Activated CD4-positive, alpha-beta memory T cell treated with anti-CD3 and anti-CD28 coated beads for 36 hours (primary cell): ENCODE measurements at regions not wholly inside any gene's neighbourhood (a gene's known extent, or its start where the extent isn't known, plus 50 kb on each side); places are given as distances from the start of the nearest gene placed in this dataset.

Source experiments
- CTCF ChIA-PET: fragments of 350-600 bp; sonication (Branson Sonifier 250); formaldehyde crosslinking; loops from one replicate; lab custom pipeline; 2021; ENCODE audit warnings: antibody characterized with exemption, inconsistent platforms; lab: Charles Lee
- POLR2A ChIA-PET: fragments of 350-600 bp; sonication (Branson Sonifier 250); formaldehyde crosslinking; loops from one replicate; lab custom pipeline; 2021; ENCODE audit warnings: antibody characterized with exemption; lab: Charles Lee
- DNase-seq: peaks from one replicate; pipeline ENCODE4 v3.0.0-alpha.2; 2020
- H3K27ac Mint-ChIP-seq: one replicate; pipeline ENCODE4 v1.8.0; 2021; ENCODE audit warnings: mixed read lengths
- H3K27me3 Mint-ChIP-seq: one replicate; pipeline ENCODE4 v1.8.0; 2021; ENCODE audit warnings: mixed read lengths
- H3K36me3 Mint-ChIP-seq: one replicate; pipeline ENCODE4 v1.8.0; 2021; ENCODE audit warnings: mixed read lengths
- H3K4me1 Mint-ChIP-seq: one replicate; pipeline ENCODE4 v1.8.0; 2021; ENCODE audit warnings: low read depth, mixed read lengths
- H3K4me3 Mint-ChIP-seq: one replicate; pipeline ENCODE4 v1.8.0; 2021; ENCODE audit warnings: mild to moderate bottlenecking, mixed read lengths
- H3K9me3 Mint-ChIP-seq: one replicate; pipeline ENCODE4 v1.8.0; 2021; ENCODE audit warnings: mixed read lengths
- intact Hi-C: fragments of 100-400 bp; cut with micrococcal nuclease; formaldehyde crosslinking; loops from one replicate; pipeline ENCODE4 v1.15.1; 2023

DNA sequence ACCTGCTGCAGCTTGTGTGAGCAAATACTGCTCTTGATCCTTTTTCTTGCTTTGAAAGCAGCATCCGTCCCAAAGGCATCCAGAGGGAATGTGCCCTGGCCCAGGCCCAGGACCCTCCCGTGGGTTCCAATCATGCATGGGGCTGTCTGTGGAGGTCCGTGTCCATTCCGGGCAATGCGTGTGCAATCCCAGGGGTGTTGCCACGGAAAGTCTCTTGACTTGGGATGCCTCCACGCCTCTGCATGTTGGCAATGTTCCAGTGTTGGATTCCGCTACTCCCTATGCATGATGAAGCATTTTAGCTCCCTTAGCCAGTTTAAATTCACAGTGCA is 105.7 kb downstream of the SNRPN start:
- peaks cover 98% of the 10 kb centered on the region for H3K9me3 Mint-ChIP-seq
- ChIA-PET POLR2A (no interaction called here), CTCF (no interaction called here)
- no peak for DNase-seq
- intact Hi-C loops: no loop called here
- H3K36me3 Mint-ChIP-seq: peaks cover 99% of the 10 kb centered on the region
- H3K27me3 Mint-ChIP-seq: no peaks in the 10 kb centered on the region
- H3K4me1 Mint-ChIP-seq: no peaks in the 10 kb centered on the region
- no peak overlapping the region for H3K4me3 Mint-ChIP-seq
- H3K27ac Mint-ChIP-seq: no peak overlapping the region

GRCh38 chr15:25060996-25061620 is 106.3 kb downstream of the SNRPN start:
- H3K4me3 Mint-ChIP-seq: no peak overlapping the region
- H3K27me3 Mint-ChIP-seq: no peaks in the 10 kb centered on the region
- H3K36me3 Mint-ChIP-seq: peaks cover 99% of the 10 kb centered on the region
- ChIA-PET CTCF (no interaction called here), POLR2A (no interaction called here)
- intact Hi-C loops: no loop called here
- no peak overlapping the region for H3K27ac Mint-ChIP-seq
- H3K4me1 Mint-ChIP-seq: no peaks in the 10 kb centered on the region
- H3K9me3 Mint-ChIP-seq: peaks cover 98% of the 10 kb centered on the region
- DNase-seq: no peak

- ChIA-PET POLR2A (no interaction called here), CTCF (no interaction called here)
- Mint-ChIP-seq H3K9me3 (peaks cover 98% of the 10 kb centered on the region), H3K4me3 (no peak overlapping the region), H3K27ac (no peak overlapping the region), H3K36me3 (peaks cover 99% of the 10 kb centered on the region), H3K4me1 (no peaks in the 10 kb centered on the region), H3K27me3 (no peaks in the 10 kb centered on the region)
- no peak for DNase-seq
- intact Hi-C loops: no loop called here
Observed at GRCh38 chr15:25061808-25062550, 107.2 kb downstream of the SNRPN start.

- intact Hi-C loops: no loop called here
- H3K27me3 Mint-ChIP-seq: no peaks in the 10 kb centered on the region
- H3K9me3 Mint-ChIP-seq: peaks cover 98% of the 10 kb centered on the region
- CTCF ChIA-PET: no interaction called here
- H3K4me1 Mint-ChIP-seq: no peaks in the 10 kb centered on the region
- no peak overlapping the region for H3K27ac Mint-ChIP-seq
- DNase-seq: no peak
- POLR2A ChIA-PET: no interaction called here
- H3K36me3 Mint-ChIP-seq: peaks cover 99% of the 10 kb centered on the region
- H3K4me3 Mint-ChIP-seq: no peak overlapping the region
Observed at GRCh38 chr15:25062551-25063430, 108.0 kb downstream of the SNRPN start.

- H3K27me3 Mint-ChIP-seq: no peaks in the 10 kb centered on the region
- no peak overlapping the region for H3K27ac Mint-ChIP-seq
- H3K4me3 Mint-ChIP-seq: no peak overlapping the region
- H3K36me3 Mint-ChIP-seq: peaks cover 100% of the 10 kb centered on the region
- POLR2A ChIA-PET: no interaction called here
- CTCF ChIA-PET: no interaction called here
- no peak for DNase-seq
- peaks cover 100% of the 10 kb centered on the region for H3K9me3 Mint-ChIP-seq
- H3K4me1 Mint-ChIP-seq: no peaks in the 10 kb centered on the region
- intact Hi-C loops: no loop called here
Observed at GRCh38 chr15:25065286-25065685, 110.5 kb downstream of the SNRPN start.

DNA sequence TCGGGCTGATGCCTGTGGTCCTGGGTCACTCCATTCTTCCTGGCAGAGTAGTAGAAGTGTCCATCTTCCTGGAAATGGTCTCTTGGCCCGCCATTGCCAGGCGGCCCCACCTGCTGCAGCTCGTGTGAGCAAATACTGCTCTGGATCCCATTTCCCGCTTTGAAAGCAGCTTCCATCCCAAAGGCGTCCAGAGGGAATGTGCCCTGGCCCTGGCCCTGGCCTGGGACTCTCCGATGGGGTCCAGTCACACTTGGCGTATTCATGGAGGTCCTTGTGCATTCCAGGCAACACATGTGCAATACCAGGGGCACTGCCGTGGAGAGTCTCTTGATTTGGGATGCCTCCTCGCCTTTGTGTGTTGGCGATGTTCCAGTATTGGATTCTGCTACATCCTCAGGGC is 111.1 kb downstream of the SNRPN start:
- no peak for DNase-seq
- Mint-ChIP-seq H3K4me1 (no peaks in the 10 kb centered on the region), H3K9me3 (peaks cover 100% of the 10 kb centered on the region), H3K27me3 (no peaks in the 10 kb centered on the region), H3K36me3 (peaks cover 100% of the 10 kb centered on the region), H3K4me3 (no peak overlapping the region), H3K27ac (no peak overlapping the region)
- intact Hi-C loops: no loop called here
- CTCF ChIA-PET: no interaction called here
- POLR2A ChIA-PET: no interaction called here

GRCh38 chr15:25066708-25067107 is 111.9 kb downstream of the SNRPN start:
- H3K27ac Mint-ChIP-seq: no peak overlapping the region
- ChIA-PET POLR2A (no interaction called here), CTCF (no interaction called here)
- peaks cover 100% of the 10 kb centered on the region for H3K9me3 Mint-ChIP-seq
- DNase-seq: no peak
- no peaks in the 10 kb centered on the region for H3K27me3 Mint-ChIP-seq
- peaks cover 100% of the 10 kb centered on the region for H3K36me3 Mint-ChIP-seq
- no peak overlapping the region for H3K4me3 Mint-ChIP-seq
- intact Hi-C loops: no loop called here
- no peaks in the 10 kb centered on the region for H3K4me1 Mint-ChIP-seq

DNA sequence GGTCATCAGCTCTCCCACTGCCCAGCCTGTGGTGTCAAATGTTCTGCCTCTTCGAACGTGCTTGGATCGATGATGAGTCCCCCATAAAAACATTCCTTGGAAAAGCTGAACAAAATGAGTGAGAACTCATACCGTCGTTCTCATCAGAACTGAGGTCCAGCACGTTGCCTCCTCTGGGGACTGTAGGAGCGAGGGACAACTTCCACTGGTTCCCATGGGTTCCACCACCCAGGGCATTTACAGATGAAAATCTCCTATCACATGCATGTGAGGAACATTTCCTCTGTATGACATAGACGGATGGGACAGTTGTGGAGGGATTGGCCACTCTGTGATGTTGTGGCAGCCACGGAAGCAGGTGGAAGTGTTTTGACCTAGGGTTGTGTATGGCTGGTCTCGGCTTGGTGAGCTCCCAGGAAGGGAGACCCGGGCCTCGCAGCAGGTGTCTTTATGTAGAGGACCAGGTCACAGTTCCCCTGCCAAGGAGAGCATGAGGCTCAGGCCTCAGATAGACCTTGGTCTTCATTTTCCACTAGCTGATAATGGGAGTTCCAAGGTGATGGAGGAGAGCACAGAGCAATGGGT is 113.0 kb downstream of the SNRPN start:
- H3K9me3 Mint-ChIP-seq: peaks cover 100% of the 10 kb centered on the region
- intact Hi-C loops: no loop called here
- peaks cover 100% of the 10 kb centered on the region for H3K36me3 Mint-ChIP-seq
- H3K4me1 Mint-ChIP-seq: no peaks in the 10 kb centered on the region
- POLR2A ChIA-PET: no interaction called here
- H3K4me3 Mint-ChIP-seq: no peak overlapping the region
- CTCF ChIA-PET: no interaction called here
- no peak for DNase-seq
- no peaks in the 10 kb centered on the region for H3K27me3 Mint-ChIP-seq
- H3K27ac Mint-ChIP-seq: no peak overlapping the region

DNA sequence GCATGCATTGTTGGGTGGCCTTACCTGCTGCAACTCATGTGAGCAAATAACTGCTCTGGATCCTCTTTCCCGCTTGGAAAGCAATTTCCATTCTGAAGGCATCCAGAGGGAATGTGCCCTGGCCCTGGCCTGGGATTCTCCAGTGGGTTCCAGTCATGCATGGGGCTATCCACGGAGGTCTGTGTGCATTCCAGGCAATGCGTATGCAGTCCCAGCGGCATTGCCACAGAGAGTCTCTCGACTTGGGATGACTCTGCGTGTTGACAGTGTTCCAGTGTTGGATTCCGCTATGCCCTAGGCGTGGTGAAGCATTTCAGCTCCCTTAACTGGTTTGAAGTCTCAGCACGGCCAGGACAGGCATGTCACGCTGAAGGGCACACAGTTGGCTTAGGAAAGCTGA is 113.9 kb downstream of the SNRPN start:
- Mint-ChIP-seq H3K27me3 (no peaks in the 10 kb centered on the region), H3K36me3 (peaks cover 99% of the 10 kb centered on the region), H3K4me1 (no peaks in the 10 kb centered on the region), H3K4me3 (no peak overlapping the region), H3K27ac (no peak overlapping the region), H3K9me3 (peaks cover 99% of the 10 kb centered on the region)
- intact Hi-C loops: no loop called here
- DNase-seq: no peak
- CTCF ChIA-PET: no interaction called here
- POLR2A ChIA-PET: no interaction called here

DNA sequence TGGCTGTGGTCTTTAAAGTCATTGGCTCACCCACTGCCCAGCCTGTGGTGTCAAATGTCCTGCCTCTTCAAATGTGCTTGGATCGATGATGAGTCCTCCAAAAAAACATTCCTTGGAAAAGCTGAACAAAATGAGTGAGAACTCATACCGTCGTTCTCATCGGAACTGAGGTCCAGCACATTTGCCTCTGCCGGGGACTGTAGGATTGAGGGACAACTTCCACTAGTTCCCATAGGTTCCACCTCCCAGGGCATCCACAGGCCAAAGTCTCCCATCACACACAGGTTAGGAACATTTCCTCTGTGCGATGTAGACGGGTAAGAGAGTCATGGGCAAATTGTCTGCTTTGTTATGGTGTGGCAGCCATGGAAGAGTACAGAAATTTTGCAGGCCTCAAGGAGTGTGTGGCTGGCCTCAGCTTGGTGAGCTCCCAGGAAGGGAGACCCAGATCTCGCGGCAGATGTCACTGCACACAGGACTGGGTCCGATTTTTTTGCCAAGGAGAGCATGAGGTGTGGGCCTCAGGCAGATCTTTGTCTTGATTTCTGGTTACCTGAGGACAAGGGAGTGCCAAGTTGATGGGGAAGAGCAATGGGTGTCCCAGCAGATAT is 115.7 kb downstream of the SNRPN start:
- intact Hi-C loops: no loop called here
- Mint-ChIP-seq H3K27me3 (no peaks in the 10 kb centered on the region), H3K4me3 (no peak overlapping the region), H3K36me3 (peaks cover 99% of the 10 kb centered on the region), H3K9me3 (peaks cover 99% of the 10 kb centered on the region), H3K27ac (no peak overlapping the region), H3K4me1 (no peaks in the 10 kb centered on the region)
- POLR2A ChIA-PET: no interaction called here
- CTCF ChIA-PET: no interaction called here
- DNase-seq: no peak

DNA sequence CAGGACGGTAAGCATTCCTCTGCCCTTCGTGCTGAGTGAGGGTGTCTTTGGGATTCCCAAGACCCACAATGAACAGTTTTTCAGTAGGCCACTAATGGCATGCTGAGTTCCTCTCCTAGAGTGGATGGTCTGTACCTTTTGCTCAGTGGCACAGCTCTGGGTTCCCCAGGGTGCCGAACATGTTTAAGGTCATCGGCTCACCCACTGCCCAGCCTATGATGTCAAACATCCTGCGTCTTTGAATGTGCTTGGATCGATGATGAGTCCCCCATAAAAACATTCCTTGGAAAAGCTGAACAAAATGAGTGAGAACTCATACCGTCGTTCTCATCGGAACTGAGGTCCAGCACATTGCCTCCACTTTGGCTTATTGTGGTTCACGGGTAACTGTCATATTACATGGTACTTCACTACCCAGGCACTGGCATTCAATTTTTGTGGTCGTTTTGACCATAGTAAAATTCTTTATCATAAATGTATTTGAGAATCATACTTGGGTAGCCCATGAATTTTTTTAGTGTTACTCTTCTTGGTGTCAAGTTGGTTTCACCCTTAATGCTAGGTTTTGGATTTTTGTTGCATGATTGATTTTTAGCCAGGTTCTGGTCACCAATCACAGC is 118.2 kb downstream of the SNRPN start:
- Mint-ChIP-seq H3K4me1 (no peaks in the 10 kb centered on the region), H3K4me3 (no peak overlapping the region), H3K27me3 (no peaks in the 10 kb centered on the region), H3K27ac (no peak overlapping the region), H3K36me3 (peaks cover 99% of the 10 kb centered on the region), H3K9me3 (peaks cover 99% of the 10 kb centered on the region)
- intact Hi-C loops: no loop called here
- DNase-seq: no peak
- ChIA-PET POLR2A (no interaction called here), CTCF (no interaction called here)

DNA sequence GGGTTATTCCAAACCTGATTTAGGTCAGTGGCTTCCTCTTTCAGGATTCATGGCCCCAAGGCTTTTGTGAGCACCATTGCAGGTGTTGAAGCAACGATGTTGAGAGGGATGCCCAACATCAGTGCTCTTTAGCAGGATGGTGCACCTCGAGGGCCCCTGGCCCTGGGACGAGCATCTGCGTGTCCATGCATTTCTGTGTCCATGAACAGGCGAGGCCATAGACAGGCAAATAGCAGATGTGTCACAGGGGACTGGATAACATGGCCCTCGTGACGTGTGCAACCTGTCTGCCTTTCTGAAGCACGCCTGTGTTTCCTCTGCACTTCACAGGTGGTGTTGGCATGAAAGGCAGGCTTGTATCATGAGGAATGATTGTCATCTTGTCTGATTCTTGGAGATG is 132.3 kb downstream of the SNRPN start:
- ChIA-PET CTCF (no interaction called here), POLR2A (no interaction called here)
- no peak for DNase-seq
- peaks cover 98% of the 10 kb centered on the region for H3K9me3 Mint-ChIP-seq
- intact Hi-C loops: no loop called here
- peaks cover 100% of the 10 kb centered on the region for H3K36me3 Mint-ChIP-seq
- H3K27ac Mint-ChIP-seq: no peak overlapping the region
- H3K4me1 Mint-ChIP-seq: no peaks in the 10 kb centered on the region
- no peak overlapping the region for H3K4me3 Mint-ChIP-seq
- no peaks in the 10 kb centered on the region for H3K27me3 Mint-ChIP-seq
